ENCODE measurements at regions not wholly inside any gene's neighbourhood (a gene's known extent, or its start where the extent isn't known, plus 50 kb on each side); places are given as distances from the start of the nearest gene placed in this dataset.

DNA sequence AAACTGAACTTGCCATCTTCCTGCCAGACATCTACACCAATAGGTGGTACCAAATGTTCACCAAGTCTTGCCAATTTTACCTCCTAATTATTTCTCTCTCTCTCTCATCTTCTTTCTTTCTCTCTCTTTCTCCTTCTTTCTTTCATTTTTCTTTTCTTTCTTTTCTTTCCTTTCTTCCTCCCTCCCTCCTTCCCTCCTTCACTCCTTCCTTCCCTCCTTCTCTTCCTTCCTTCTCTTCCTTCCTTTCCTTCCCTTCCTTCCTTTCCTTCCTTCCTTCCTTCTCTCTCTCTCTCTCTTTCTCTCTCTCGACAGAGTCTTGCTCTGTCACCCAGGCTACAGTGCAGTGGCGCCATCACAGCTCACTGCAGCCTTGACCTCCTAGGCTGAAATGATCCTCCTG, 55.4 kb upstream of the PSMA6 start:
- Histone ChIP-seq H3K9ac (ENCODE audit: insufficient read depth, low read length) (no peak overlapping the region), H3K4me1 (ENCODE audit: control insufficient read depth, extremely low read depth, insufficient read depth, low read length) (no peaks in the 10 kb centered on the region), H3K79me2 (ENCODE audit: control insufficient read depth, insufficient read depth, low read length) (no peaks in the 10 kb centered on the region), H3K4me2 (ENCODE audit: extremely low read depth, insufficient read depth, low read length) (no peak overlapping the region), H4K20me1 (ENCODE audit: control insufficient read depth, extremely low read depth, insufficient read depth, low read length) (no peaks in the 10 kb centered on the region), H3K36me3 (ENCODE audit: control insufficient read depth, insufficient read depth, low read length) (no peaks in the 10 kb centered on the region), H2AFZ (ENCODE audit: low read length) (no peak overlapping the region), H3K4me3 (replicated peaks in 1 of 4; ENCODE audit: control extremely low read depth in 1 of 4, insufficient read depth in 1 of 4, low read depth in 3 of 4, low read length in 4 of 4) (no peak overlapping the region), H3K9me3 (ENCODE audit: control insufficient read depth, insufficient read depth, low read depth, low read length) (no peaks in the 10 kb centered on the region), H3K27me3 (ENCODE audit: control insufficient read depth, insufficient read depth, low read length) (no peaks in the 10 kb centered on the region), H3K27ac (ENCODE audit: insufficient read depth, low read length) (no peak overlapping the region)
- TF ChIP-seq EZH2 (IDR thresholded peaks at IDR 0.05; ENCODE audit: low read length, missing control alignments): no peak
- TF ChIP-seq, protein P1, sequence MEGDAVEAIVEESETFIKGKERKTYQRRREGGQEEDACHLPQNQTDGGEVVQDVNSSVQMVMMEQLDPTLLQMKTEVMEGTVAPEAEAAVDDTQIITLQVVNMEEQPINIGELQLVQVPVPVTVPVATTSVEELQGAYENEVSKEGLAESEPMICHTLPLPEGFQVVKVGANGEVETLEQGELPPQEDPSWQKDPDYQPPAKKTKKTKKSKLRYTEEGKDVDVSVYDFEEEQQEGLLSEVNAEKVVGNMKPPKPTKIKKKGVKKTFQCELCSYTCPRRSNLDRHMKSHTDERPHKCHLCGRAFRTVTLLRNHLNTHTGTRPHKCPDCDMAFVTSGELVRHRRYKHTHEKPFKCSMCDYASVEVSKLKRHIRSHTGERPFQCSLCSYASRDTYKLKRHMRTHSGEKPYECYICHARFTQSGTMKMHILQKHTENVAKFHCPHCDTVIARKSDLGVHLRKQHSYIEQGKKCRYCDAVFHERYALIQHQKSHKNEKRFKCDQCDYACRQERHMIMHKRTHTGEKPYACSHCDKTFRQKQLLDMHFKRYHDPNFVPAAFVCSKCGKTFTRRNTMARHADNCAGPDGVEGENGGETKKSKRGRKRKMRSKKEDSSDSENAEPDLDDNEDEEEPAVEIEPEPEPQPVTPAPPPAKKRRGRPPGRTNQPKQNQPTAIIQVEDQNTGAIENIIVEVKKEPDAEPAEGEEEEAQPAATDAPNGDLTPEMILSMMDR (conservative IDR thresholded peaks at IDR 0.05 in 1 of 2, IDR thresholded peaks at IDR 0.05 in 1 of 2; ENCODE audit: low read depth in 1 of 2, low read length in 2 of 2): no peak
- no peak for DNase-seq (ENCODE audit: low read depth in 2 of 2)

DNA sequence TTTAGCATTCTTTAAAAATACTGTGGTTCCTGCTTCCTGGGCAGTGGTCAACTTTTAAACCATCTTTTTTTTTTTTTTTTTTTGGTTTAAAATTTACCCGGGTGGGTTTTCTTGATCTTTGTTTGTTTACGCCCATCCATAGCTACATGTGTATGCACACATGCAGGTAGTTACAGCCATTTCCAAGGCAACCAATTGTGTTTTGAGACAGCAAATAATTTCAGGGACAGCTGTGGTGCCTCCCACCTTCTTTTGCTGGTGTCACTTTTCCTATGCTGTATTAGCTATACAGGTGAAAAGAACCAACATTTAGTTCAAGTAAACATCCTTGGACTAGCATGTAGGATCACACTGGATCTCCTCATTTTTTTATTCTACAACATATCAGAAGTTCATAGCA, 52.0 kb upstream of the PSMA6 start:
- no peaks in the 10 kb centered on the region for H3K9me3 ChIP-seq (ENCODE audit: control insufficient read depth, insufficient read depth, low read depth, low read length)
- H4K20me1 ChIP-seq (ENCODE audit: control insufficient read depth, extremely low read depth, insufficient read depth, low read length): no peaks in the 10 kb centered on the region
- H3K4me2 ChIP-seq (ENCODE audit: extremely low read depth, insufficient read depth, low read length): no peak overlapping the region
- DNase-seq (ENCODE audit: low read depth in 2 of 2): no peak
- H3K4me3 ChIP-seq (replicated peaks in 1 of 4; ENCODE audit: control extremely low read depth in 1 of 4, insufficient read depth in 1 of 4, low read depth in 3 of 4, low read length in 4 of 4): no peak overlapping the region
- no peaks in the 10 kb centered on the region for H3K4me1 ChIP-seq (ENCODE audit: control insufficient read depth, extremely low read depth, insufficient read depth, low read length)
- no peak overlapping the region for H3K27ac ChIP-seq (ENCODE audit: insufficient read depth, low read length)
- H3K36me3 ChIP-seq (ENCODE audit: control insufficient read depth, insufficient read depth, low read length): no peaks in the 10 kb centered on the region
- no peak overlapping the region for H2AFZ ChIP-seq (ENCODE audit: low read length)
- TF ChIP-seq EZH2 (IDR thresholded peaks at IDR 0.05; ENCODE audit: low read length, missing control alignments): no peak
- TF ChIP-seq, protein P1 (conservative IDR thresholded peaks at IDR 0.05 in 1 of 2, IDR thresholded peaks at IDR 0.05 in 1 of 2; ENCODE audit: low read depth in 1 of 2, low read length in 2 of 2): no peak
- H3K9ac ChIP-seq (ENCODE audit: insufficient read depth, low read length): no peak overlapping the region
- no peaks in the 10 kb centered on the region for H3K79me2 ChIP-seq (ENCODE audit: control insufficient read depth, insufficient read depth, low read length)
- no peaks in the 10 kb centered on the region for H3K27me3 ChIP-seq (ENCODE audit: control insufficient read depth, insufficient read depth, low read length)
